G401 (cell line): ENCODE measurements at regions not wholly inside any gene's neighbourhood (a gene's known extent, or its start where the extent isn't known, plus 50 kb on each side); places are given as distances from the start of the nearest gene placed in this dataset.
"Not testable (repeated sequence)": the region's sequence is repeated elsewhere in the genome, so short reads cannot be mapped to it uniquely, and the experiment has no call there.

Experiments
- DNase-seq: peaks from one replicate; pipeline ENCODE4 v3.0.0-alpha.2; 2015; ENCODE audit warnings: low spot score
- in situ Hi-C: cut with HindIII; loops from 2 replicates; pipeline ENCODE4 v1.10.0; 2016; ENCODE audit warnings: low sequenced_read_pairs, mixed read lengths

- no peak for DNase-seq
- in situ Hi-C loops = no loop called here
These were observed 596.5 kb downstream of the SUCLG1 start for GRCh38 chr2:83862600-83862999.

- no peak for DNase-seq
- in situ Hi-C loops = no loop called here
These were observed 598.8 kb downstream of the SUCLG1 start for GRCh38 chr2:83860320-83860719.

- in situ Hi-C loops = no loop called here
- no peak for DNase-seq
These were observed 599.5 kb downstream of the SUCLG1 start for GRCh38 chr2:83859553-83859952.

GRCh38 chr2:83851066-83851465 is 608.0 kb downstream of the SUCLG1 start:
- in situ Hi-C loops = no loop called here
- DNase-seq = no peak

GRCh38 chr2:83850071-83850725 is 608.9 kb downstream of the SUCLG1 start:
- in situ Hi-C loops = no loop called here
- DNase-seq = no peak

- in situ Hi-C loops = no loop called here
- no peak for DNase-seq
These were observed 614.6 kb downstream of the SUCLG1 start for GRCh38 chr2:83844490-83844889.

- DNase-seq = no peak
- in situ Hi-C loops = no loop called here
These were observed 616.7 kb downstream of the SUCLG1 start for GRCh38 chr2:83842421-83842820.

GRCh38 chr2:83837823-83838222 is 621.3 kb downstream of the SUCLG1 start:
- in situ Hi-C loops = no loop called here
- no peak for DNase-seq

- DNase-seq = no peak
- in situ Hi-C loops = no loop called here
These were observed 631.5 kb downstream of the SUCLG1 start for GRCh38 chr2:83827618-83828017.

GRCh38 chr2:83826577-83826976 is 632.5 kb downstream of the SUCLG1 start:
- no peak for DNase-seq
- in situ Hi-C loops = no loop called here

- in situ Hi-C loops = no loop called here
- no peak for DNase-seq
These were observed 635.9 kb downstream of the SUCLG1 start for GRCh38 chr2:83823229-83823628.

- no peak for DNase-seq
- in situ Hi-C loops = no loop called here
These were observed 641.6 kb downstream of the SUCLG1 start for GRCh38 chr2:83817511-83817910.

- no peak for DNase-seq
- in situ Hi-C loops = no loop called here
These were observed 650.2 kb downstream of the SUCLG1 start for GRCh38 chr2:83808878-83809277.

GRCh38 chr2:83802604-83803003 is 656.5 kb downstream of the SUCLG1 start:
- no peak for DNase-seq
- in situ Hi-C loops = no loop called here

- DNase-seq = no peak
- in situ Hi-C loops = no loop called here
These were observed 663.3 kb downstream of the SUCLG1 start for GRCh38 chr2:83795777-83796176.

GRCh38 chr2:83790467-83790866 is 668.6 kb downstream of the SUCLG1 start:
- DNase-seq, in situ Hi-C loops: not testable (repeated sequence)

- DNase-seq, in situ Hi-C loops: not testable (repeated sequence)
These were observed 669.4 kb downstream of the SUCLG1 start for GRCh38 chr2:83789674-83790073.

- in situ Hi-C loops, DNase-seq: not testable (repeated sequence)
These were observed 670.0 kb downstream of the SUCLG1 start for GRCh38 chr2:83788938-83789566.

- in situ Hi-C loops = no loop called here
- DNase-seq = no peak
These were observed 671.9 kb downstream of the SUCLG1 start for GRCh38 chr2:83787189-83787588.

GRCh38 chr2:83786140-83786539 is 672.9 kb downstream of the SUCLG1 start:
- DNase-seq = no peak
- in situ Hi-C loops = no loop called here

GRCh38 chr2:83784947-83785346 is 674.1 kb downstream of the SUCLG1 start:
- in situ Hi-C loops = no loop called here
- DNase-seq = no peak
